ENCODE measurements at regions not wholly inside any gene's neighbourhood (a gene's known extent, or its start where the extent isn't known, plus 50 kb on each side); places are given as distances from the start of the nearest gene placed in this dataset.
"Not testable (repeated sequence)": the region's sequence is repeated elsewhere in the genome, so short reads cannot be mapped to it uniquely, and the experiment has no call there.

DNA sequence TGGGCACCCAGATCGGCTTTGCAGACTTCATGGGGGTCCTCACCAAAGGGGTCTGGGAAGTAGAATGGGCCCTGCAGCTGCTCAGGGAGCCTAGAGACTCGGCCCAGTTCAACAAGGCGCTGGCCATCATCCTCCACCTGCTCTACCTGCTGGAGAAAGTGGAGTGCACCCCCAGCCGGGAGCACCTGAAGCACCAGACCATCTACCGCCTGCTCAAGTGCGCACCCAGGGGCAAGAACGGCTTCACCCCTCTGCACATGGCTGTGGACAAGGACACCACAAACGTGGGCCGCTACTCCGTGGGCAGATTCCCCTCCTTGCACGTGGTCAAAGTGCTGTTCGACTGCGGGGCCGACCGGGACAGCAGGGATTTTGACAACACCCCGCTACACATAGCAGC, 515.0 kb downstream of the TUBA3C start:
- H3K4me1 ChIP-seq (ENCODE audit: insufficient read depth, low read length); CTCF ChIA-PET (ENCODE audit: partially characterized antibody); H3K9me3 ChIP-seq (ENCODE audit: control insufficient read depth in 1 of 2, low read length in 2 of 2): not testable (repeated sequence)

DNA sequence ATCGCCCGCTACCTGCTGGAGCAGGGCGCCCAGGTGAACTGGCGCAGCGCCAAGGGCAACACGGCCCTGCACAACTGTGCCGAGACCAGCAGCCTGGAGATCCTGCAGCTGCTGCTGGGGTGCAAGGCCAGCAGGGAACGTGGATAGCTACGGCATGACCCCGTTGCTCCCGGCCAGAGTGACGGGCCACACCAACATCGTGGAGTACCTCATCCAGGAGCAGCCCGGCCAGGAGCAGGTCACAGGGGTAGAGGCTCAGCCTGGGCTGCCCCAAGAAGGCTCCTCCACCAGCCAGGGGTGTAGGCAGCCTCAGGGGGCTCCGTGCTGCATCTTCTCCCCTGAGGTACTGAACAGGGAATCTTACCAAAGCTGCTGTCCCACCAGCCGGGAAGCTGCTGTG, 515.9 kb downstream of the TUBA3C start:
- intact Hi-C loops (cut with micrococcal nuclease); POLR2A ChIA-PET (ENCODE audit: partially characterized antibody); DNase-seq; H3K4me1 Mint-ChIP-seq; H3K36me3 ChIP-seq (ENCODE audit: insufficient read depth, low read length); H3K27ac ChIP-seq (ENCODE audit: low read depth, low read length); H3K36me3 Mint-ChIP-seq; H3K4me1 ChIP-seq (ENCODE audit: insufficient read depth, low read length); H3K4me3 ChIP-seq (ENCODE audit: low read length in 2 of 2); CTCF ChIA-PET (ENCODE audit: partially characterized antibody); H3K9me3 Mint-ChIP-seq; H3K27me3 ChIP-seq (ENCODE audit: insufficient read depth, low read length); H3K27me3 Mint-ChIP-seq; H3K27ac Mint-ChIP-seq; H3K4me3 Mint-ChIP-seq; H3K9me3 ChIP-seq (ENCODE audit: control insufficient read depth in 1 of 2, low read length in 2 of 2): not testable (repeated sequence)

More for the DNA sequence above, 515.0 kb downstream of the TUBA3C start:
- POLR2A ChIA-PET (ENCODE audit: partially characterized antibody); H3K27me3 Mint-ChIP-seq; intact Hi-C loops (cut with micrococcal nuclease); H3K36me3 Mint-ChIP-seq; H3K27ac Mint-ChIP-seq; H3K27me3 ChIP-seq (ENCODE audit: insufficient read depth, low read length); H3K27ac ChIP-seq (ENCODE audit: low read depth, low read length); H3K4me3 Mint-ChIP-seq; H3K4me1 Mint-ChIP-seq; DNase-seq; H3K4me3 ChIP-seq (ENCODE audit: low read length in 2 of 2); H3K36me3 ChIP-seq (ENCODE audit: insufficient read depth, low read length); H3K9me3 Mint-ChIP-seq: not testable (repeated sequence)

GRCh38 chr13:18665124-18665523, 516.5 kb downstream of the TUBA3C start:
- H3K36me3 ChIP-seq (ENCODE audit: insufficient read depth, low read length); H3K4me3 Mint-ChIP-seq; intact Hi-C loops (cut with micrococcal nuclease); H3K27ac Mint-ChIP-seq; POLR2A ChIA-PET (ENCODE audit: partially characterized antibody); H3K4me1 Mint-ChIP-seq; H3K4me3 ChIP-seq (ENCODE audit: low read length in 2 of 2); H3K4me1 ChIP-seq (ENCODE audit: insufficient read depth, low read length); CTCF ChIA-PET (ENCODE audit: partially characterized antibody); H3K9me3 ChIP-seq (ENCODE audit: control insufficient read depth in 1 of 2, low read length in 2 of 2); DNase-seq; H3K27me3 ChIP-seq (ENCODE audit: insufficient read depth, low read length); H3K27me3 Mint-ChIP-seq; H3K27ac ChIP-seq (ENCODE audit: low read depth, low read length); H3K9me3 Mint-ChIP-seq; H3K36me3 Mint-ChIP-seq: not testable (repeated sequence)

DNA sequence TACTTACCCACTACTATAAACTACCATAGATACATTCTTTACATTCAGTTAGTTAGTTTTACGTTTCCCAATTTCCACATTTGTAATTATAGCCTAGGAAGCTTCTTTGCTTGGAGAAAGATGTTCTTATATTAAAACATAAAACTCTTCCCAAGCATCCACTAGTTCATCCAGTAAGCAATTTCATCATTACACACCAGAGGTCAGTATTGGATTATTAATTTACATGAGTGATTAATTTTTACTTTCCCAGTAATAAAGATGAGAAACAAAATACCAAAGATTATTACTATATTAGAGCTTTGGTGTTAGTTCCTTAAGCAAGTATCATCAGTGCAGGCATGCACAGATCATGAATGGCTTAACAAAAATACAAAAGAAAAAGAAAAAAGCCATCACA, 518.4 kb downstream of the TUBA3C start:
- H3K9me3 Mint-ChIP-seq; CTCF ChIA-PET (ENCODE audit: partially characterized antibody); H3K36me3 ChIP-seq (ENCODE audit: insufficient read depth, low read length); H3K27ac ChIP-seq (ENCODE audit: low read depth, low read length); H3K27ac Mint-ChIP-seq; POLR2A ChIA-PET (ENCODE audit: partially characterized antibody); H3K4me1 Mint-ChIP-seq; H3K27me3 ChIP-seq (ENCODE audit: insufficient read depth, low read length); H3K9me3 ChIP-seq (ENCODE audit: control insufficient read depth in 1 of 2, low read length in 2 of 2); H3K4me1 ChIP-seq (ENCODE audit: insufficient read depth, low read length); H3K36me3 Mint-ChIP-seq; H3K27me3 Mint-ChIP-seq; H3K4me3 ChIP-seq (ENCODE audit: low read length in 2 of 2); H3K4me3 Mint-ChIP-seq: not testable (repeated sequence)
- intact Hi-C loops (cut with micrococcal nuclease) = loop anchor here (5.0 kb wide), 1 partner anchor 924 kb away; no protein-coding TSS in a partner anchor
- DNase-seq = peak in 1 of 5 donors; percentile 2

GRCh38 chr13:18643644-18644172, 537.9 kb downstream of the TUBA3C start:
- H3K4me1 Mint-ChIP-seq; CTCF ChIA-PET (ENCODE audit: partially characterized antibody); H3K27ac ChIP-seq (ENCODE audit: low read depth, low read length); H3K4me3 Mint-ChIP-seq; H3K36me3 ChIP-seq (ENCODE audit: insufficient read depth, low read length); H3K36me3 Mint-ChIP-seq; H3K27me3 ChIP-seq (ENCODE audit: insufficient read depth, low read length); H3K27ac Mint-ChIP-seq; H3K27me3 Mint-ChIP-seq; H3K9me3 ChIP-seq (ENCODE audit: control insufficient read depth in 1 of 2, low read length in 2 of 2); H3K4me3 ChIP-seq (ENCODE audit: low read length in 2 of 2); H3K9me3 Mint-ChIP-seq; intact Hi-C loops (cut with micrococcal nuclease); POLR2A ChIA-PET (ENCODE audit: partially characterized antibody); H3K4me1 ChIP-seq (ENCODE audit: insufficient read depth, low read length): not testable (repeated sequence)
- DNase-seq = peak in 4 of 5 donors; percentile 7 to 22 (median 16)

- H3K4me1 ChIP-seq (ENCODE audit: insufficient read depth, low read length); H3K36me3 Mint-ChIP-seq; CTCF ChIA-PET (ENCODE audit: partially characterized antibody); H3K27me3 Mint-ChIP-seq; H3K27ac ChIP-seq (ENCODE audit: low read depth, low read length); intact Hi-C loops (cut with micrococcal nuclease); H3K36me3 ChIP-seq (ENCODE audit: insufficient read depth, low read length); H3K4me1 Mint-ChIP-seq; H3K4me3 Mint-ChIP-seq; H3K4me3 ChIP-seq (ENCODE audit: low read length in 2 of 2); H3K27ac Mint-ChIP-seq; POLR2A ChIA-PET (ENCODE audit: partially characterized antibody); H3K27me3 ChIP-seq (ENCODE audit: insufficient read depth, low read length); DNase-seq; H3K9me3 ChIP-seq (ENCODE audit: control insufficient read depth in 1 of 2, low read length in 2 of 2): not testable (repeated sequence)
- H3K9me3 Mint-ChIP-seq = peaks cover 0 to 14% (median 7%) of the 10 kb centered on the region in 8 donors
Observed at GRCh38 chr13:18628928-18629327, 552.7 kb downstream of the TUBA3C start.

GRCh38 chr13:18628428-18628827, 553.2 kb downstream of the TUBA3C start:
- Mint-ChIP-seq H3K27ac (no peak overlapping the region), H3K9me3 (peaks cover 0 to 9% (median 5%) of the 10 kb centered on the region in 8 donors), H3K4me3 (no peak overlapping the region), H3K27me3 (no peaks in the 10 kb centered on the region), H3K4me1 (no peaks in the 10 kb centered on the region), H3K36me3 (peaks cover 0 to 1% of the 10 kb centered on the region in 2 donors)
- Histone ChIP-seq H3K4me1 (ENCODE audit: insufficient read depth, low read length) (no peaks in the 10 kb centered on the region), H3K27me3 (ENCODE audit: insufficient read depth, low read length) (no peaks in the 10 kb centered on the region), H3K27ac (ENCODE audit: low read depth, low read length) (no peak overlapping the region), H3K9me3 (ENCODE audit: control insufficient read depth in 1 of 2, low read length in 2 of 2) (no peaks in the 10 kb centered on the region), H3K4me3 (ENCODE audit: low read length in 2 of 2) (no peak overlapping the region), H3K36me3 (ENCODE audit: insufficient read depth, low read length) (no peaks in the 10 kb centered on the region)
- intact Hi-C loops (cut with micrococcal nuclease) = no loop called here
- ChIA-PET CTCF (ENCODE audit: partially characterized antibody) (no interaction called here), POLR2A (ENCODE audit: partially characterized antibody) (no interaction called here)
- no peak for DNase-seq

GRCh38 chr13:18624061-18624460, 557.6 kb downstream of the TUBA3C start:
- H3K27ac ChIP-seq (ENCODE audit: low read depth, low read length); H3K36me3 ChIP-seq (ENCODE audit: insufficient read depth, low read length); H3K4me3 ChIP-seq (ENCODE audit: low read length in 2 of 2); H3K9me3 Mint-ChIP-seq; DNase-seq; H3K27me3 ChIP-seq (ENCODE audit: insufficient read depth, low read length); H3K4me1 ChIP-seq (ENCODE audit: insufficient read depth, low read length); intact Hi-C loops (cut with micrococcal nuclease); H3K4me3 Mint-ChIP-seq; H3K27ac Mint-ChIP-seq; H3K9me3 ChIP-seq (ENCODE audit: control insufficient read depth in 1 of 2, low read length in 2 of 2); H3K27me3 Mint-ChIP-seq; H3K4me1 Mint-ChIP-seq; CTCF ChIA-PET (ENCODE audit: partially characterized antibody); POLR2A ChIA-PET (ENCODE audit: partially characterized antibody); H3K36me3 Mint-ChIP-seq: not testable (repeated sequence)
